ENCODE measurements at regions not wholly inside any gene's neighbourhood (a gene's known extent, or its start where the extent isn't known, plus 50 kb on each side); places are given as distances from the start of the nearest gene placed in this dataset.

- Histone ChIP-seq H3K27me3 (ENCODE audit: insufficient read depth, poor library complexity, severe bottlenecking) (no peaks in the 10 kb centered on the region), H3K4me3 (replicated peaks; ENCODE audit: insufficient read depth, low read length) (no peak overlapping the region), H3K27ac (replicated peaks) (no peak overlapping the region)
- no peak for DNase-seq (ENCODE audit: low read depth in 1 of 2, low spot score in 1 of 2)
- TF ChIP-seq POLR2AphosphoS5 (IDR thresholded peaks at IDR 0.05; ENCODE audit: low read depth) (no peak), SPI1 (IDR thresholded peaks at IDR 0.05; ENCODE audit: borderline replicate concordance, low read depth) (no peak), GABPA (IDR thresholded peaks at IDR 0.05; ENCODE audit: low read depth) (no peak), REST (IDR thresholded peaks at IDR 0.05; ENCODE audit: insufficient replicate concordance, low read depth) (no peak), CTCF (IDR thresholded peaks at IDR 0.05; ENCODE audit: insufficient read depth, low read length) (no peak)
These were observed 372.9 kb upstream of the NFE2L3 start for GRCh38 chr7:25779002-25779546.

GRCh38 chr7:25780904-25781303, 371.1 kb upstream of the NFE2L3 start:
- DNase-seq (ENCODE audit: low read depth in 1 of 2, low spot score in 1 of 2): no peak
- Histone ChIP-seq H3K27me3 (ENCODE audit: insufficient read depth, poor library complexity, severe bottlenecking) (no peaks in the 10 kb centered on the region), H3K4me3 (replicated peaks; ENCODE audit: insufficient read depth, low read length) (no peak overlapping the region), H3K27ac (replicated peaks) (no peak overlapping the region)
- no peak for TF ChIP-seq SPI1 (IDR thresholded peaks at IDR 0.05; ENCODE audit: borderline replicate concordance, low read depth)

GRCh38 chr7:25781704-25782103, 370.3 kb upstream of the NFE2L3 start:
- no peak for DNase-seq (ENCODE audit: low read depth in 1 of 2, low spot score in 1 of 2)
- no peak overlapping the region for H3K4me3 ChIP-seq (replicated peaks; ENCODE audit: insufficient read depth, low read length)
- H3K27me3 ChIP-seq (ENCODE audit: insufficient read depth, poor library complexity, severe bottlenecking): no peaks in the 10 kb centered on the region
- H3K27ac ChIP-seq (replicated peaks): no peak overlapping the region
- TF ChIP-seq REST (IDR thresholded peaks at IDR 0.05; ENCODE audit: insufficient replicate concordance, low read depth) (no peak), CTCF (IDR thresholded peaks at IDR 0.05; ENCODE audit: insufficient read depth, low read length) (no peak), GABPA (IDR thresholded peaks at IDR 0.05; ENCODE audit: low read depth) (no peak), POLR2AphosphoS5 (IDR thresholded peaks at IDR 0.05; ENCODE audit: low read depth) (no peak), SPI1 (IDR thresholded peaks at IDR 0.05; ENCODE audit: borderline replicate concordance, low read depth) (no peak)

- Histone ChIP-seq H3K27ac (replicated peaks) (no peak overlapping the region), H3K27me3 (ENCODE audit: insufficient read depth, poor library complexity, severe bottlenecking) (no peaks in the 10 kb centered on the region), H3K4me3 (replicated peaks; ENCODE audit: insufficient read depth, low read length) (no peak overlapping the region)
- DNase-seq (ENCODE audit: low read depth in 1 of 2, low spot score in 1 of 2): no peak
- no peak for TF ChIP-seq CTCF (IDR thresholded peaks at IDR 0.05; ENCODE audit: insufficient read depth, low read length)
- no peak for TF ChIP-seq POLR2AphosphoS5 (IDR thresholded peaks at IDR 0.05; ENCODE audit: low read depth)
- no peak for TF ChIP-seq SPI1 (IDR thresholded peaks at IDR 0.05; ENCODE audit: borderline replicate concordance, low read depth)
- no peak for TF ChIP-seq REST (IDR thresholded peaks at IDR 0.05; ENCODE audit: insufficient replicate concordance, low read depth)
- TF ChIP-seq GABPA (IDR thresholded peaks at IDR 0.05; ENCODE audit: low read depth): no peak
These were observed 365.1 kb upstream of the NFE2L3 start for GRCh38 chr7:25786936-25787335.

All from HL-60 (cell line).